ENCODE measurements at regions not wholly inside any gene's neighbourhood (a gene's known extent, or its start where the extent isn't known, plus 50 kb on each side); places are given as distances from the start of the nearest gene placed in this dataset.
"Not testable (repeated sequence)": the region's sequence is repeated elsewhere in the genome, so short reads cannot be mapped to it uniquely, and the experiment has no call there.

GRCh38 chr2:14501061-14501460 lies 131.5 kb upstream of the LRATD1 start:
- TF ChIP-seq CTCF (IDR thresholded peaks at IDR 0.05; ENCODE audit: unreplicated experiment): no peak
- DNase-seq (ENCODE audit: low spot score, unreplicated experiment): no peak
- Mint-ChIP-seq H3K4me3 (ENCODE audit: low read depth) (no peak overlapping the region), H3K9me3 (ENCODE audit: low read depth) (peaks cover 5% of the 10 kb centered on the region), H3K36me3 (ENCODE audit: insufficient read depth) (no peaks in the 10 kb centered on the region), H3K27me3 (no peaks in the 10 kb centered on the region), H3K4me1 (ENCODE audit: low read depth) (no peaks in the 10 kb centered on the region), H3K27ac (no peak overlapping the region)

GRCh38 chr2:14506955-14507354 lies 125.6 kb upstream of the LRATD1 start:
- H3K4me1 Mint-ChIP-seq (ENCODE audit: low read depth); H3K4me3 Mint-ChIP-seq (ENCODE audit: low read depth); H3K36me3 Mint-ChIP-seq (ENCODE audit: insufficient read depth): not testable (repeated sequence)

GRCh38 chr2:14511541-14511940 lies 121.0 kb upstream of the LRATD1 start:
- Mint-ChIP-seq H3K36me3 (ENCODE audit: insufficient read depth) (no peaks in the 10 kb centered on the region), H3K27me3 (no peaks in the 10 kb centered on the region), H3K27ac (no peak overlapping the region), H3K4me1 (ENCODE audit: low read depth) (peaks cover 1% of the 10 kb centered on the region), H3K4me3 (ENCODE audit: low read depth) (no peak overlapping the region), H3K9me3 (ENCODE audit: low read depth) (peaks cover 24% of the 10 kb centered on the region)
- no peak for TF ChIP-seq CTCF (IDR thresholded peaks at IDR 0.05; ENCODE audit: unreplicated experiment)
- no peak for DNase-seq (ENCODE audit: low spot score, unreplicated experiment)

More at GRCh38 chr2:14506955-14507354, 125.6 kb upstream of the LRATD1 start:
- H3K27me3 Mint-ChIP-seq; H3K27ac Mint-ChIP-seq; DNase-seq (ENCODE audit: low spot score, unreplicated experiment): not testable (repeated sequence)
- H3K9me3 Mint-ChIP-seq (ENCODE audit: low read depth): peaks cover 30% of the 10 kb centered on the region

GRCh38 chr2:14513903-14514302 lies 118.6 kb upstream of the LRATD1 start:
- H3K36me3 Mint-ChIP-seq (ENCODE audit: insufficient read depth): no peaks in the 10 kb centered on the region
- peaks cover 1% of the 10 kb centered on the region for H3K4me1 Mint-ChIP-seq (ENCODE audit: low read depth)
- H3K27me3 Mint-ChIP-seq: no peaks in the 10 kb centered on the region
- TF ChIP-seq CTCF (IDR thresholded peaks at IDR 0.05; ENCODE audit: unreplicated experiment): no peak
- no peak overlapping the region for H3K27ac Mint-ChIP-seq
- H3K4me3 Mint-ChIP-seq (ENCODE audit: low read depth): no peak overlapping the region
- DNase-seq (ENCODE audit: low spot score, unreplicated experiment): no peak
- H3K9me3 Mint-ChIP-seq (ENCODE audit: low read depth): peaks cover 10% of the 10 kb centered on the region

- Mint-ChIP-seq H3K36me3 (ENCODE audit: insufficient read depth) (no peaks in the 10 kb centered on the region), H3K9me3 (ENCODE audit: low read depth) (peaks cover 4% of the 10 kb centered on the region), H3K4me1 (ENCODE audit: low read depth) (peaks cover 7% of the 10 kb centered on the region), H3K4me3 (ENCODE audit: low read depth) (no peak overlapping the region), H3K27me3 (no peaks in the 10 kb centered on the region), H3K27ac (no peak overlapping the region)
- no peak for DNase-seq (ENCODE audit: low spot score, unreplicated experiment)
- TF ChIP-seq CTCF (IDR thresholded peaks at IDR 0.05; ENCODE audit: unreplicated experiment): no peak
Measured at GRCh38 chr2:14516844-14517243, 115.7 kb upstream of the LRATD1 start.

GRCh38 chr2:14517731-14518130 lies 114.8 kb upstream of the LRATD1 start:
- Mint-ChIP-seq H3K4me1 (ENCODE audit: low read depth) (peaks cover 7% of the 10 kb centered on the region), H3K27me3 (no peaks in the 10 kb centered on the region), H3K27ac (no peak overlapping the region), H3K4me3 (ENCODE audit: low read depth) (no peak overlapping the region), H3K36me3 (ENCODE audit: insufficient read depth) (no peaks in the 10 kb centered on the region), H3K9me3 (ENCODE audit: low read depth) (peaks cover 9% of the 10 kb centered on the region)
- no peak for DNase-seq (ENCODE audit: low spot score, unreplicated experiment)
- TF ChIP-seq CTCF (IDR thresholded peaks at IDR 0.05; ENCODE audit: unreplicated experiment): no peak
